Mesenchymal stem cell (in vitro differentiated cells and primary cell): ENCODE measurements at regions not wholly inside any gene's neighbourhood (a gene's known extent, or its start where the extent isn't known, plus 50 kb on each side); places are given as distances from the start of the nearest gene placed in this dataset.
"Not testable (repeated sequence)": the region's sequence is repeated elsewhere in the genome, so short reads cannot be mapped to it uniquely, and the experiment has no call there.

Experiments used
- DNase-seq: peaks from one replicate; pipeline ENCODE4 v3.0.0-alpha.2; 2013
- H2AFZ ChIP-seq: one replicate; pipeline ENCODE4 v1.6.1; 2013; ENCODE audit warnings: low read depth, mild to moderate bottlenecking, control low read depth, inconsistent platforms, low read length, moderate library complexity
- H2AK5ac ChIP-seq: 2 replicates; pipeline ENCODE4 v1.6.1; 2013; ENCODE audit warnings: low read length, moderate library complexity, mild to moderate bottlenecking, inconsistent platforms; ENCODE audit not compliant: severe bottlenecking
- H2BK120ac ChIP-seq: one replicate; pipeline ENCODE4 v1.6.1; 2013; ENCODE audit warnings: low read depth, mild to moderate bottlenecking, inconsistent platforms, low read length, moderate library complexity
- H2BK12ac ChIP-seq, 2 experiments: one replicate each; pipeline ENCODE4 v1.6.1; 2013; ENCODE audit warnings: inconsistent platforms in 2 of 2, low read length in 2 of 2, mild to moderate bottlenecking in 2 of 2, moderate library complexity in 2 of 2, control low read depth in 1 of 2
- H2BK15ac ChIP-seq: one replicate; pipeline ENCODE4 v1.6.1; 2013; ENCODE audit warnings: mild to moderate bottlenecking, low read depth, inconsistent platforms; ENCODE audit not compliant: poor library complexity, severe bottlenecking
- H2BK5ac ChIP-seq: 2 replicates; pipeline ENCODE4 v1.6.1; 2013; ENCODE audit warnings: low read depth, mild to moderate bottlenecking, low read length, control low read depth, inconsistent platforms; ENCODE audit not compliant: poor library complexity, severe bottlenecking
- H3K14ac ChIP-seq, 2 experiments: one replicate each; pipeline ENCODE4 v1.6.1; 2013; ENCODE audit warnings: inconsistent platforms in 2 of 2, low read length in 2 of 2, control low read depth in 1 of 2, mild to moderate bottlenecking in 1 of 2, moderate library complexity in 1 of 2
- H3K18ac ChIP-seq, 2 experiments: one replicate each; pipeline ENCODE4 v1.6.1; 2013; ENCODE audit warnings: inconsistent platforms in 2 of 2, low read length in 2 of 2, control low read depth in 1 of 2, low read depth in 1 of 2, mild to moderate bottlenecking in 1 of 2
- H3K23ac ChIP-seq, 2 experiments: one replicate each; pipeline ENCODE4 v1.6.1; 2013; ENCODE audit warnings: inconsistent platforms in 2 of 2, low read length in 2 of 2, mild to moderate bottlenecking in 2 of 2, moderate library complexity in 2 of 2, control low read depth in 1 of 2
- H3K27ac ChIP-seq: 2 replicates; pipeline ENCODE4 v1.5.1; 2013; ENCODE audit warnings: mild to moderate bottlenecking, moderate library complexity, low read length, control low read depth, inconsistent platforms; ENCODE audit not compliant: poor library complexity, severe bottlenecking
- H3K27me3 ChIP-seq, 2 experiments: 2 replicates each; pipeline versions ENCODE4 v1.6.1 to v1.7.0; 2013; ENCODE audit warnings: low read length in 2 of 2, mild to moderate bottlenecking in 2 of 2, moderate library complexity in 2 of 2, control low read depth in 1 of 2, inconsistent platforms in 1 of 2; ENCODE audit not compliant: control insufficient read depth in 1 of 2, insufficient read depth in 1 of 2
- H3K36me3 ChIP-seq, 2 experiments: 2 replicates each; pipeline versions ENCODE4 v1.6.1 to v1.7.0; 2013; ENCODE audit warnings: low read length in 2 of 2, control low read depth in 1 of 2, inconsistent platforms in 1 of 2, low read depth in 1 of 2, mild to moderate bottlenecking in 1 of 2; ENCODE audit not compliant: insufficient read depth in 2 of 2, control insufficient read depth in 1 of 2
- H3K4ac ChIP-seq, 2 experiments: one replicate each; pipeline ENCODE4 v1.6.1; 2013; ENCODE audit warnings: inconsistent platforms in 2 of 2, low read length in 2 of 2, mild to moderate bottlenecking in 2 of 2, moderate library complexity in 2 of 2, control low read depth in 1 of 2, low read depth in 1 of 2
- H3K4me1 ChIP-seq: 2 replicates; pipeline ENCODE4 v1.6.1; 2013; ENCODE audit warnings: low read depth, low read length, control low read depth; ENCODE audit not compliant: control insufficient read depth, insufficient read depth
- H3K4me2 ChIP-seq: 2 replicates; pipeline ENCODE4 v1.6.1; 2013; ENCODE audit warnings: low read length, mild to moderate bottlenecking, inconsistent platforms; ENCODE audit not compliant: poor library complexity, severe bottlenecking
- H3K4me3 ChIP-seq, 2 experiments: 2 replicates each; pipeline versions ENCODE4 v1.5.1 to v1.7.0; 2013; ENCODE audit warnings: low read length in 2 of 2, mild to moderate bottlenecking in 2 of 2, control low read depth in 1 of 2, low read depth in 1 of 2; ENCODE audit not compliant: insufficient read depth in 1 of 2
- H3K79me1 ChIP-seq: replicated peaks from 2 replicates; pipeline ENCODE4 v1.6.1; 2013; ENCODE audit warnings: mild to moderate bottlenecking, control low read depth, low read length, inconsistent platforms; ENCODE audit not compliant: poor library complexity, severe bottlenecking
- H3K9ac ChIP-seq: 2 replicates; pipeline ENCODE4 v1.7.0; 2013; ENCODE audit warnings: mild to moderate bottlenecking, low read length, moderate library complexity
- H3K9me3 ChIP-seq: 2 replicates; pipeline ENCODE4 v1.7.0; 2013; ENCODE audit warnings: mild to moderate bottlenecking, low read length; ENCODE audit not compliant: control insufficient read depth
- H4K8ac ChIP-seq: one replicate; pipeline ENCODE4 v1.6.1; 2013; ENCODE audit warnings: inconsistent platforms, mild to moderate bottlenecking, low read length, moderate library complexity
- H4K91ac ChIP-seq: one replicate; pipeline ENCODE4 v1.6.1; 2013; ENCODE audit warnings: mild to moderate bottlenecking, low read length, inconsistent platforms
- WGBS: methylation state at CpG from one replicate; pipeline ENCODE4 v1.1.7; 2013; ENCODE audit warnings: mixed read lengths; 5-methylcytosine and 5-hydroxymethylcytosine counted together

DNA sequence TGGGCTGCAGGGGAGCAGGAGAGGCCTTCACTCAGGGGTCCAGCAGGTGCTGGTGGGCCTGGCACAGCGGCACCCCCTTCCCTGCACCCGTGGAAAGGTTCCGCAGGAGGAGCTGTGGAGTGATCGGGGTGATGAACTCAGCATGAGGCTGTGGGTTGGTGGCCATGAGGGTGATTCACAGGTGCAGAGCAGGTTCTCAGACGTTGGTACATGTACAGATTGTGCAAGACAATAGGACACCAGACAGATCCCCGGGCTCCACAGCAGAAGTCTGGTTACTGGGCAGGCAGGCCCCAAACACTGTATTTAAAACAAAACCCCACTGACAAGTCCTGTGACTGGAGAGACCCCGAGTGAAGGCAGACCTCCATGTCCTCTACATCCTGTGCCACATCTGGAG is 151.6 kb upstream of the CDH4 start:
- Histone ChIP-seq H3K18ac (no peak overlapping the region), H3K27ac (no peak overlapping the region), H3K4me2 (no peak overlapping the region), H4K91ac (no peak overlapping the region), H2BK12ac (no peak overlapping the region), H3K27me3 (peaks cover 19 to 33% of the 10 kb centered on the region in 2 experiments), H3K79me1 (no peaks in the 10 kb centered on the region), H3K9ac (no peak overlapping the region), H3K23ac (no peak overlapping the region), H2AK5ac (no peak overlapping the region), H2AFZ (no peak overlapping the region), H3K4ac (no peak overlapping the region), H3K36me3 (no peaks in the 10 kb centered on the region), H2BK5ac (no peak overlapping the region), H4K8ac (no peak overlapping the region), H3K4me1 (no peaks in the 10 kb centered on the region), H3K4me3 (no peak overlapping the region), H2BK120ac (no peak overlapping the region), H3K9me3 (peaks cover 10% of the 10 kb centered on the region), H3K14ac (no peak overlapping the region), H2BK15ac (no peak overlapping the region)
- DNase-seq: no peak
- WGBS: 93% methylated on average over 7 of the region's 7 CpGs

DNA sequence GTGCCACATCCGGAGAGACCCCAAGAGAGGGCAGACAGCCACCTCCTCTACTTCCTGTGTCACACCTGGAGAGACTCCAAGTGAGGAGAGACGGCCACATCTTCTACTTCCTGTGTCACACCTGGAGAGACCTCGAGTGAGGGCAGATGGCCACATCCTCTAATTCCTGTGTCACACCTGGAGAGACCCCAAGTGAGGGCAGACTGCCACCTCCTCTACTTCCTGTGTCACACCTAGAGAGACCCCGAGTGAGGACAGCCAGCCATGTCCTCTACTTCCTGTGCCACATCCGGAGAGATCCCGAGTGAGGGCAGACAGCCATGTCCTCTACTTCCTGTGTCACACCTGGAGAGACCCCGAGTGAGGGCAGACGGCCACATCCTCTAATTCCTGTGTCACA is 150.7 kb upstream of the CDH4 start:
- not testable (repeated sequence) for H3K79me1 ChIP-seq, H3K9ac ChIP-seq, H2BK5ac ChIP-seq, H4K91ac ChIP-seq, H2AFZ ChIP-seq, H3K4me1 ChIP-seq, H3K27ac ChIP-seq, H2BK12ac ChIP-seq, H3K4ac ChIP-seq, H3K9me3 ChIP-seq, H2AK5ac ChIP-seq, H3K4me2 ChIP-seq, H2BK15ac ChIP-seq, H2BK120ac ChIP-seq, H3K14ac ChIP-seq, H3K4me3 ChIP-seq, H3K36me3 ChIP-seq, H3K23ac ChIP-seq, H4K8ac ChIP-seq, H3K18ac ChIP-seq, DNase-seq
- H3K27me3 ChIP-seq: peaks cover 24 to 34% of the 10 kb centered on the region in 2 experiments
- 88% methylated on average over 7 of the region's 8 CpGs for WGBS

DNA sequence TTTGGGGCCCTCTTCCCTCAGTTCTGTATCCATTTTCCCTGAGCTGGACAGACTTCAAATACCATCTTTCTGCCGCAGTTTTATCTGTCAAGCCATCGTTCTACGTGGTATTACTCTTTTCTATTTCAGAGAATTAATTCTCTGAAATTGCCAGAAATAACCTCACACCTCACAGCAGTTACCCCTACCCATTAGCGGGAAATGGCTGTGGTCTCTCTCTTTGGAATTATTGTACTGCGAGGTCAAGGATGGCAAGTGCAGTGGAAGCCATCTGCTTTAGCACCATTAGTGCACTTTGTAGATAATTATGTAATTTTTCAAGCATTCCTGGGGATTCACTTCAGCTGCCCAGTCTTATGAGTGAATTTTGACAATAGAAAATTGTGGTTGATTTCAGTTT is 147.8 kb upstream of the CDH4 start:
- H2BK12ac ChIP-seq: no peak overlapping the region
- H3K9ac ChIP-seq: no peak overlapping the region
- H3K79me1 ChIP-seq: no peaks in the 10 kb centered on the region
- H3K27me3 ChIP-seq: peaks cover 25 to 28% of the 10 kb centered on the region in 2 experiments
- no peaks in the 10 kb centered on the region for H3K9me3 ChIP-seq
- H4K8ac ChIP-seq: no peak overlapping the region
- H2BK120ac ChIP-seq: no peak overlapping the region
- no peak for DNase-seq
- H3K4me2 ChIP-seq: no peak overlapping the region
- H3K4ac ChIP-seq: no peak overlapping the region
- WGBS: 91% methylated on average over 5 of the region's 5 CpGs
- H3K18ac ChIP-seq: no peak overlapping the region
- H2BK15ac ChIP-seq: no peak overlapping the region
- no peaks in the 10 kb centered on the region for H3K36me3 ChIP-seq
- no peak overlapping the region for H2AFZ ChIP-seq
- H3K4me3 ChIP-seq: no peak overlapping the region
- H3K23ac ChIP-seq: no peak overlapping the region
- no peaks in the 10 kb centered on the region for H3K4me1 ChIP-seq
- no peak overlapping the region for H2BK5ac ChIP-seq
- no peak overlapping the region for H4K91ac ChIP-seq
- no peak overlapping the region for H2AK5ac ChIP-seq
- H3K27ac ChIP-seq: no peak overlapping the region
- H3K14ac ChIP-seq: no peak overlapping the region

DNA sequence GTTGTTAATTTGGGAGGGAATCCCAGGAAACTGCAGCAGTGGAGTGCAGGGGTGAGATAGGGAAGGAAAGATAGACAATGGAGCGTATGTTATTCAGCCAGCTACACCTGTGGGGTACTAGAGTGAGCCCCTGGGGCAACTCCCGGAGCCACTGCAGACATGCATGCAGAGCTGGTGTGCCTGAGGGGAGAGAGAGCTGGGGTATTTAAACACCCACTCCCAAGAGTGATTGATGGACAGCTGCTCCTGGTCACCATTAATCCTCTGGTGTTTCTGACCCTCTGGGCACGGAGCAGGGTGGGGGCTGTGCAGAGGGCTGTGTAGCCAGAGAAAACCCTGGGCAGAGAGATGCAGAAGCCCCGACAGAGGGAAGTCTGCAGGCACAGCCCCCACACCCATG is 146.7 kb upstream of the CDH4 start:
- Histone ChIP-seq H3K79me1 (no peaks in the 10 kb centered on the region), H2BK5ac (no peak overlapping the region), H3K4me2 (no peak overlapping the region), H3K4me3 (no peak overlapping the region), H4K91ac (no peak overlapping the region), H2BK15ac (peak overlapping the region; percentile 15), H3K4ac (no peak overlapping the region), H3K4me1 (no peaks in the 10 kb centered on the region), H2BK12ac (no peak overlapping the region), H3K14ac (no peak overlapping the region), H2AFZ (no peak overlapping the region), H3K27me3 (peaks cover 17 to 25% of the 10 kb centered on the region in 2 experiments), H3K9me3 (no peaks in the 10 kb centered on the region), H3K36me3 (no peaks in the 10 kb centered on the region), H3K9ac (no peak overlapping the region), H4K8ac (no peak overlapping the region), H2AK5ac (no peak overlapping the region), H3K18ac (no peak overlapping the region), H2BK120ac (no peak overlapping the region), H3K23ac (no peak overlapping the region), H3K27ac (no peak overlapping the region)
- DNase-seq: no peak
- WGBS: 62% methylated on average over 4 of the region's 4 CpGs
